Smooth muscle cell (in vitro differentiated cells): ENCODE measurements at regions not wholly inside any gene's neighbourhood (a gene's known extent, or its start where the extent isn't known, plus 50 kb on each side); places are given as distances from the start of the nearest gene placed in this dataset.

Source experiments
- DNase-seq: peaks from one replicate; lab custom pipeline; 2025; ENCODE audit not compliant: unreplicated experiment; lab: John Stamatoyannopoulos, UW
- H2AFZ ChIP-seq: fragments of 200-600 bp; sonication (generic); 2 replicates; pipeline ENCODE4 v1.6.0; 2016; ENCODE audit warnings: antibody characterized with exemption, low read depth, mild to moderate bottlenecking
- H3F3A ChIP-seq: fragments of 200-600 bp; sonication (generic); 2 replicates; pipeline ENCODE4 v1.6.0; 2017; ENCODE audit warnings: antibody characterized with exemption, low read depth
- H3K27ac ChIP-seq: fragments of 200-600 bp; sonication (generic); 2 replicates; pipeline ENCODE4 v1.5.1; 2016; ENCODE audit warnings: low read depth, mild to moderate bottlenecking
- H3K27me3 ChIP-seq: fragments of 200-600 bp; sonication (generic); 2 replicates; pipeline ENCODE4 v1.6.1; 2016; ENCODE audit warnings: low read depth, mild to moderate bottlenecking
- H3K36me3 ChIP-seq: fragments of 200-600 bp; sonication (generic); 2 replicates; pipeline ENCODE4 v1.5.1; 2016; ENCODE audit warnings: low read depth
- H3K4me1 ChIP-seq: fragments of 200-600 bp; sonication (generic); 2 replicates; pipeline ENCODE4 v1.5.1; 2016; ENCODE audit warnings: low read depth
- H3K4me2 ChIP-seq: fragments of 200-600 bp; sonication (generic); 2 replicates; pipeline ENCODE4 v1.6.0; 2016; ENCODE audit warnings: mild to moderate bottlenecking
- H3K4me3 ChIP-seq: fragments of 200-600 bp; sonication (generic); 2 replicates; pipeline ENCODE4 v1.5.1; 2016; ENCODE audit warnings: mild to moderate bottlenecking
- H3K79me2 ChIP-seq: fragments of 200-600 bp; sonication (generic); 2 replicates; pipeline ENCODE4 v1.6.0; 2016; ENCODE audit warnings: low read depth, mild to moderate bottlenecking
- H3K9ac ChIP-seq: fragments of 200-600 bp; sonication (generic); 2 replicates; pipeline ENCODE4 v1.6.0; 2016; ENCODE audit warnings: low read depth
- H3K9me3 ChIP-seq: fragments of 200-600 bp; sonication (generic); replicated peaks from 2 replicates; pipeline ENCODE4 v1.5.1; 2016; ENCODE audit warnings: low read depth
- H4K20me1 ChIP-seq: fragments of 200-600 bp; sonication (generic); 2 replicates; pipeline ENCODE4 v1.6.0; 2016; ENCODE audit warnings: low read depth
- WGBS: methylation state at CpG from one replicate; pipeline ENCODE4 v1.1.7; 2016; ENCODE audit warnings: low lambda C conversion rate; 5-methylcytosine and 5-hydroxymethylcytosine counted together
- TF ChIP-seq, protein P1 (sequence below): fragments of 200-600 bp; sonication (generic); IDR thresholded peaks from 2 replicates; pipeline ENCODE4 v1.5.1; 2017; ENCODE audit warnings: borderline replicate concordance, mild to moderate bottlenecking, antibody characterized with exemption; ENCODE audit not compliant: insufficient read depth, poor library complexity, severe bottlenecking

GRCh38 chr4:63232058-63232457, 1177.2 kb downstream of the TECRL start:
- H3K9ac ChIP-seq = no peak overlapping the region
- no peak for DNase-seq
- 87% methylated on average over 1 of the region's 1 CpG for WGBS
- H3K79me2 ChIP-seq = no peaks in the 10 kb centered on the region
- no peaks in the 10 kb centered on the region for H3K36me3 ChIP-seq
- no peaks in the 10 kb centered on the region for H3K4me1 ChIP-seq
- H3K4me2 ChIP-seq = no peak overlapping the region
- no peaks in the 10 kb centered on the region for H3F3A ChIP-seq
- no peak overlapping the region for H2AFZ ChIP-seq
- H3K27me3 ChIP-seq = no peaks in the 10 kb centered on the region
- H3K9me3 ChIP-seq = no peaks in the 10 kb centered on the region
- H4K20me1 ChIP-seq = no peaks in the 10 kb centered on the region
- TF ChIP-seq, protein P1, sequence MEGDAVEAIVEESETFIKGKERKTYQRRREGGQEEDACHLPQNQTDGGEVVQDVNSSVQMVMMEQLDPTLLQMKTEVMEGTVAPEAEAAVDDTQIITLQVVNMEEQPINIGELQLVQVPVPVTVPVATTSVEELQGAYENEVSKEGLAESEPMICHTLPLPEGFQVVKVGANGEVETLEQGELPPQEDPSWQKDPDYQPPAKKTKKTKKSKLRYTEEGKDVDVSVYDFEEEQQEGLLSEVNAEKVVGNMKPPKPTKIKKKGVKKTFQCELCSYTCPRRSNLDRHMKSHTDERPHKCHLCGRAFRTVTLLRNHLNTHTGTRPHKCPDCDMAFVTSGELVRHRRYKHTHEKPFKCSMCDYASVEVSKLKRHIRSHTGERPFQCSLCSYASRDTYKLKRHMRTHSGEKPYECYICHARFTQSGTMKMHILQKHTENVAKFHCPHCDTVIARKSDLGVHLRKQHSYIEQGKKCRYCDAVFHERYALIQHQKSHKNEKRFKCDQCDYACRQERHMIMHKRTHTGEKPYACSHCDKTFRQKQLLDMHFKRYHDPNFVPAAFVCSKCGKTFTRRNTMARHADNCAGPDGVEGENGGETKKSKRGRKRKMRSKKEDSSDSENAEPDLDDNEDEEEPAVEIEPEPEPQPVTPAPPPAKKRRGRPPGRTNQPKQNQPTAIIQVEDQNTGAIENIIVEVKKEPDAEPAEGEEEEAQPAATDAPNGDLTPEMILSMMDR = no peak
- H3K27ac ChIP-seq = no peak overlapping the region
- no peak overlapping the region for H3K4me3 ChIP-seq

DNA sequence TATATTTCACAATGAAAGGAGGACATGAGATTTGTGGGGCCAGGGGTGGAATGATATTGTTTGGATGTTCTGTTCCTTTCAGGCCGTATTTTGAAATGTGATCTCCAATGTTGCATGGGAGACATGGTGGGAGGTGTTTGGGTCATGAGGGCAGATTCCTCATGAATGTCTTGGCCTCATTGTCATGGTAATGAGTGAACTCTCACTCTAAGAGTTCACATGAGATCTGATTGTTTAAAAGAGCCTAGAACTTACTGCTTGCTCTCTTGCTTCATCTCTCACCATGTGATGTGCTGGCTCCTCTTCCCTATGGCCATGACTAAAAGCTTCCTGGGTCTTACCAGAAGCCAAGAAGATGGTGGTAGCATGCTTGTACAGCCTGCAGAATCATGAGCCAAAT, 1183.0 kb downstream of the TECRL start:
- Histone ChIP-seq H2AFZ (no peak overlapping the region), H3K4me1 (no peaks in the 10 kb centered on the region), H3K4me2 (no peak overlapping the region), H3K79me2 (no peaks in the 10 kb centered on the region), H3K4me3 (no peak overlapping the region), H4K20me1 (no peaks in the 10 kb centered on the region), H3K27me3 (no peaks in the 10 kb centered on the region), H3F3A (no peaks in the 10 kb centered on the region), H3K9me3 (no peaks in the 10 kb centered on the region), H3K36me3 (no peaks in the 10 kb centered on the region), H3K27ac (no peak overlapping the region), H3K9ac (no peak overlapping the region)
- no peak for DNase-seq
- TF ChIP-seq, protein P1 = no peak
- WGBS = 100% methylated on average over 1 of the region's 1 CpG

- TF ChIP-seq, protein P1 = no peak
- Histone ChIP-seq H3K4me3 (no peak overlapping the region), H3K9me3 (no peaks in the 10 kb centered on the region), H3K4me2 (no peak overlapping the region), H3K36me3 (no peaks in the 10 kb centered on the region), H4K20me1 (no peaks in the 10 kb centered on the region), H3K79me2 (no peaks in the 10 kb centered on the region), H3F3A (no peaks in the 10 kb centered on the region), H3K27me3 (no peaks in the 10 kb centered on the region), H3K9ac (no peak overlapping the region), H3K27ac (no peak overlapping the region), H2AFZ (no peak overlapping the region), H3K4me1 (peaks cover 3% of the 10 kb centered on the region)
- WGBS = 93% methylated on average over 3 of the region's 3 CpGs
- DNase-seq = no peak
Measured at GRCh38 chr4:63222466-63222865, 1186.8 kb downstream of the TECRL start.

GRCh38 chr4:63221477-63221876, 1187.8 kb downstream of the TECRL start:
- no peak overlapping the region for H3K9ac ChIP-seq
- peaks cover 3% of the 10 kb centered on the region for H3K4me1 ChIP-seq
- no peaks in the 10 kb centered on the region for H3K9me3 ChIP-seq
- H3K4me2 ChIP-seq = no peak overlapping the region
- H4K20me1 ChIP-seq = no peaks in the 10 kb centered on the region
- no peak for DNase-seq
- no peaks in the 10 kb centered on the region for H3K36me3 ChIP-seq
- no peak overlapping the region for H3K4me3 ChIP-seq
- no peak overlapping the region for H2AFZ ChIP-seq
- no peaks in the 10 kb centered on the region for H3K79me2 ChIP-seq
- TF ChIP-seq, protein P1 = no peak
- WGBS = 100% methylated on average over 1 of the region's 1 CpG
- no peaks in the 10 kb centered on the region for H3K27me3 ChIP-seq
- no peak overlapping the region for H3K27ac ChIP-seq
- no peaks in the 10 kb centered on the region for H3F3A ChIP-seq
